ENCODE measurements at regions not wholly inside any gene's neighbourhood (a gene's known extent, or its start where the extent isn't known, plus 50 kb on each side); places are given as distances from the start of the nearest gene placed in this dataset.

- TF ChIP-seq, protein P1, sequence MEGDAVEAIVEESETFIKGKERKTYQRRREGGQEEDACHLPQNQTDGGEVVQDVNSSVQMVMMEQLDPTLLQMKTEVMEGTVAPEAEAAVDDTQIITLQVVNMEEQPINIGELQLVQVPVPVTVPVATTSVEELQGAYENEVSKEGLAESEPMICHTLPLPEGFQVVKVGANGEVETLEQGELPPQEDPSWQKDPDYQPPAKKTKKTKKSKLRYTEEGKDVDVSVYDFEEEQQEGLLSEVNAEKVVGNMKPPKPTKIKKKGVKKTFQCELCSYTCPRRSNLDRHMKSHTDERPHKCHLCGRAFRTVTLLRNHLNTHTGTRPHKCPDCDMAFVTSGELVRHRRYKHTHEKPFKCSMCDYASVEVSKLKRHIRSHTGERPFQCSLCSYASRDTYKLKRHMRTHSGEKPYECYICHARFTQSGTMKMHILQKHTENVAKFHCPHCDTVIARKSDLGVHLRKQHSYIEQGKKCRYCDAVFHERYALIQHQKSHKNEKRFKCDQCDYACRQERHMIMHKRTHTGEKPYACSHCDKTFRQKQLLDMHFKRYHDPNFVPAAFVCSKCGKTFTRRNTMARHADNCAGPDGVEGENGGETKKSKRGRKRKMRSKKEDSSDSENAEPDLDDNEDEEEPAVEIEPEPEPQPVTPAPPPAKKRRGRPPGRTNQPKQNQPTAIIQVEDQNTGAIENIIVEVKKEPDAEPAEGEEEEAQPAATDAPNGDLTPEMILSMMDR (conservative IDR thresholded peaks at IDR 0.05 in 1 of 2, IDR thresholded peaks at IDR 0.05 in 1 of 2; ENCODE audit: low read depth in 1 of 2, low read length in 2 of 2), result no peak
- TF ChIP-seq EZH2 (IDR thresholded peaks at IDR 0.05; ENCODE audit: low read length, missing control alignments), result no peak
These were observed 366.5 kb downstream of the DSC3 start for GRCh38 chr18:30676053-30676480.

Data from fibroblast of lung (primary cell).